Liver (tissue), 8 donors: ENCODE measurements at regions not wholly inside any gene's neighbourhood (a gene's known extent, or its start where the extent isn't known, plus 50 kb on each side); places are given as distances from the start of the nearest gene placed in this dataset.
A peak's percentile ranks its signal among the peaks of the same experiment; 100 is the strongest.

ENCODE experiments used
- DNase-seq: peaks from one replicate; pipeline ENCODE4 v3.0.0-alpha.2; 2017; ENCODE audit warnings: low spot score
- H3K27ac ChIP-seq, 2 donors: one replicate each; pipeline ENCODE4 v1.7.0; 2013; ENCODE audit warnings: inconsistent platforms in 2 of 2, low read length in 2 of 2, control low read depth in 1 of 2, low read depth in 1 of 2, mild to moderate bottlenecking in 1 of 2
- H3K27me3 ChIP-seq, 4 donors: one replicate each; pipeline versions ENCODE4 v1.6.1 to v1.7.0; 2013; ENCODE audit warnings: low read length in 3 of 4, inconsistent platforms in 1 of 4, mild to moderate bottlenecking in 1 of 4, moderate library complexity in 1 of 4; ENCODE audit not compliant: control insufficient read depth in 4 of 4, insufficient read depth in 4 of 4
- H3K36me3 ChIP-seq, 4 donors: one replicate each; pipeline versions ENCODE4 v1.6.1 to v1.7.0; 2013; ENCODE audit warnings: low read length in 3 of 4, mild to moderate bottlenecking in 3 of 4, low read depth in 1 of 4, moderate library complexity in 1 of 4; ENCODE audit not compliant: control insufficient read depth in 4 of 4, insufficient read depth in 3 of 4
- H3K4me1 ChIP-seq, 4 donors: one replicate each; pipeline versions ENCODE4 v1.6.1 to v1.7.0; 2013; ENCODE audit warnings: low read length in 3 of 4, mild to moderate bottlenecking in 3 of 4, moderate library complexity in 1 of 4; ENCODE audit not compliant: control insufficient read depth in 4 of 4, insufficient read depth in 4 of 4
- H3K4me3 ChIP-seq, 3 donors: one replicate each; pipeline versions ENCODE4 v1.6.1 to v1.7.0; 2013; ENCODE audit warnings: low read length in 3 of 3, control low read depth in 1 of 3, low read depth in 1 of 3, mild to moderate bottlenecking in 1 of 3
- H3K9ac ChIP-seq, 2 donors: one replicate each; pipeline ENCODE4 v1.7.0; 2013; ENCODE audit warnings: low read length in 2 of 2, mild to moderate bottlenecking in 2 of 2, moderate library complexity in 2 of 2, control low read depth in 1 of 2, low read depth in 1 of 2
- H3K9me3 ChIP-seq, 4 donors: one replicate each; pipeline versions ENCODE4 v1.6.1 to v1.7.0; 2013; ENCODE audit warnings: low read length in 3 of 4; ENCODE audit not compliant: control insufficient read depth in 4 of 4
- EGR1 ChIP-seq, 2 donors: IDR thresholded peaks; 2 replicates each; pipeline ENCODE4 v1.6.1; 2016 to 2018; ENCODE audit warnings: antibody characterized with exemption in 2 of 2, low read depth in 2 of 2
- FOXA1 ChIP-seq: IDR thresholded peaks from 2 replicates; pipeline ENCODE4 v1.6.1; 2016; ENCODE audit warnings: antibody characterized with exemption
- FOXA2 ChIP-seq: IDR thresholded peaks from 2 replicates; pipeline ENCODE4 v1.6.1; 2016; ENCODE audit warnings: antibody characterized with exemption
- GABPA ChIP-seq, 2 donors: IDR thresholded peaks in 1 of 2; conservative IDR thresholded peaks in 1 of 2; 2 replicates each; pipeline ENCODE4 v1.6.1; 2016; ENCODE audit warnings: antibody characterized with exemption in 2 of 2, mild to moderate bottlenecking in 1 of 2, moderate library complexity in 1 of 2
- HNF4A ChIP-seq, 2 donors: conservative IDR thresholded peaks; 2 replicates each; pipeline ENCODE4 v1.6.1; 2016; ENCODE audit warnings: antibody characterized with exemption in 2 of 2, mild to moderate bottlenecking in 2 of 2
- JUND ChIP-seq, 2 donors: IDR thresholded peaks; 2 replicates each; pipeline ENCODE4 v1.6.1; 2016; ENCODE audit warnings: antibody characterized with exemption in 2 of 2
- NR2F2 ChIP-seq: IDR thresholded peaks from 2 replicates; pipeline ENCODE4 v1.6.1; 2016; ENCODE audit warnings: antibody characterized with exemption
- RAD21 ChIP-seq, 2 donors: IDR thresholded peaks; 2 replicates each; pipeline ENCODE4 v1.6.1; 2016; ENCODE audit warnings: antibody characterized with exemption in 2 of 2, mild to moderate bottlenecking in 2 of 2
- RXRA ChIP-seq, 2 donors: IDR thresholded peaks; 2 replicates each; pipeline ENCODE4 v1.6.1; 2017 to 2018; ENCODE audit warnings: antibody characterized with exemption in 2 of 2, mild to moderate bottlenecking in 1 of 2
- SP1 ChIP-seq: IDR thresholded peaks from 2 replicates; pipeline ENCODE4 v1.6.1; 2018; ENCODE audit warnings: antibody characterized with exemption, mild to moderate bottlenecking
- YY1 ChIP-seq: IDR thresholded peaks from 2 replicates; pipeline ENCODE4 v1.6.1; 2016; ENCODE audit warnings: antibody characterized with exemption, mild to moderate bottlenecking
- WGBS: extraction: QIAGEN DNeasy Blood & Tissue Kit; methylation state at CpG from one replicate; pipeline ENCODE4 v1.1.7; 2013; 5-methylcytosine and 5-hydroxymethylcytosine counted together
- TF ChIP-seq, protein P1 (sequence below): IDR thresholded peaks from 2 replicates; pipeline ENCODE4 v1.6.1; 2016; ENCODE audit warnings: antibody characterized with exemption, mild to moderate bottlenecking
- TF ChIP-seq, protein P2 (sequence below): IDR thresholded peaks from 2 replicates; pipeline ENCODE4 v1.6.1; 2016; ENCODE audit warnings: antibody characterized with exemption
- TF ChIP-seq, protein P3 (sequence below): IDR thresholded peaks from 2 replicates; pipeline ENCODE4 v1.6.1; 2016; ENCODE audit warnings: antibody characterized with exemption
- TF ChIP-seq, protein P4 (sequence below): fragments of 150-350 bp; IDR thresholded peaks from 2 replicates; pipeline ENCODE4 v1.5.1; 2017; ENCODE audit warnings: improper control_type of control experiment, low read depth, low read length; ENCODE audit not compliant: missing input control
- donor health status: healthy.
- donor health status: healthy.
- donor health status: healthy.
- donor health status: healthy.
- donor health status: healthy.

DNA sequence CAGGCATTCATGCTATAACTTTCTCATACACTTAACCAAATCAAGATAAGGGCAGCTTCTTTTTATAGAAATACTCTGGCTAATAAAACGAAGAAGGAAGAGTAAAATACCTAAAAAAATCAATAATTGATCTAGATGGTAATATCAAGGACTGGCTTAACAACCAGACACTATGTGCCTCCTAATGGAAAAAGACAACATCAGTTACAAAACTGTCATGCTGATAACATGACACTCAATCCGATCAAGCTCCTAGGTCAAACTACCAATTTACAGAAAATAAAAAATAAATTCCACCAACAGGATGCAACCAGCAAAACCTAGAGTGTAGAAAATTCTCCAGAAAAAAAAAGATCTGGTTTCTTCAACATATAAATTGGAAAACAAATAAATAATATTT is 634.6 kb downstream of the IGSF11 start:
- TF ChIP-seq FOXA1 (no peak), GABPA (IDR thresholded peaks at IDR 0.05 in 1 of 2, conservative IDR thresholded peaks at IDR 0.05 in 1 of 2) (no peak), HNF4A (conservative IDR thresholded peaks at IDR 0.05) (no peak), SP1 (no peak), RAD21 (IDR thresholded peaks at IDR 0.05) (no peak), FOXA2 (no peak), JUND (IDR thresholded peaks at IDR 0.05) (no peak), YY1 (no peak), RXRA (IDR thresholded peaks at IDR 0.05) (no peak)
- TF ChIP-seq, protein P1, sequence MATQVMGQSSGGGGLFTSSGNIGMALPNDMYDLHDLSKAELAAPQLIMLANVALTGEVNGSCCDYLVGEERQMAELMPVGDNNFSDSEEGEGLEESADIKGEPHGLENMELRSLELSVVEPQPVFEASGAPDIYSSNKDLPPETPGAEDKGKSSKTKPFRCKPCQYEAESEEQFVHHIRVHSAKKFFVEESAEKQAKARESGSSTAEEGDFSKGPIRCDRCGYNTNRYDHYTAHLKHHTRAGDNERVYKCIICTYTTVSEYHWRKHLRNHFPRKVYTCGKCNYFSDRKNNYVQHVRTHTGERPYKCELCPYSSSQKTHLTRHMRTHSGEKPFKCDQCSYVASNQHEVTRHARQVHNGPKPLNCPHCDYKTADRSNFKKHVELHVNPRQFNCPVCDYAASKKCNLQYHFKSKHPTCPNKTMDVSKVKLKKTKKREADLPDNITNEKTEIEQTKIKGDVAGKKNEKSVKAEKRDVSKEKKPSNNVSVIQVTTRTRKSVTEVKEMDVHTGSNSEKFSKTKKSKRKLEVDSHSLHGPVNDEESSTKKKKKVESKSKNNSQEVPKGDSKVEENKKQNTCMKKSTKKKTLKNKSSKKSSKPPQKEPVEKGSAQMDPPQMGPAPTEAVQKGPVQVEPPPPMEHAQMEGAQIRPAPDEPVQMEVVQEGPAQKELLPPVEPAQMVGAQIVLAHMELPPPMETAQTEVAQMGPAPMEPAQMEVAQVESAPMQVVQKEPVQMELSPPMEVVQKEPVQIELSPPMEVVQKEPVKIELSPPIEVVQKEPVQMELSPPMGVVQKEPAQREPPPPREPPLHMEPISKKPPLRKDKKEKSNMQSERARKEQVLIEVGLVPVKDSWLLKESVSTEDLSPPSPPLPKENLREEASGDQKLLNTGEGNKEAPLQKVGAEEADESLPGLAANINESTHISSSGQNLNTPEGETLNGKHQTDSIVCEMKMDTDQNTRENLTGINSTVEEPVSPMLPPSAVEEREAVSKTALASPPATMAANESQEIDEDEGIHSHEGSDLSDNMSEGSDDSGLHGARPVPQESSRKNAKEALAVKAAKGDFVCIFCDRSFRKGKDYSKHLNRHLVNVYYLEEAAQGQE, result no peak
- TF ChIP-seq, protein P2, sequence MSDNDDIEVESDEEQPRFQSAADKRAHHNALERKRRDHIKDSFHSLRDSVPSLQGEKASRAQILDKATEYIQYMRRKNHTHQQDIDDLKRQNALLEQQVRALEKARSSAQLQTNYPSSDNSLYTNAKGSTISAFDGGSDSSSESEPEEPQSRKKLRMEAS, result no peak
- TF ChIP-seq, protein P3, sequence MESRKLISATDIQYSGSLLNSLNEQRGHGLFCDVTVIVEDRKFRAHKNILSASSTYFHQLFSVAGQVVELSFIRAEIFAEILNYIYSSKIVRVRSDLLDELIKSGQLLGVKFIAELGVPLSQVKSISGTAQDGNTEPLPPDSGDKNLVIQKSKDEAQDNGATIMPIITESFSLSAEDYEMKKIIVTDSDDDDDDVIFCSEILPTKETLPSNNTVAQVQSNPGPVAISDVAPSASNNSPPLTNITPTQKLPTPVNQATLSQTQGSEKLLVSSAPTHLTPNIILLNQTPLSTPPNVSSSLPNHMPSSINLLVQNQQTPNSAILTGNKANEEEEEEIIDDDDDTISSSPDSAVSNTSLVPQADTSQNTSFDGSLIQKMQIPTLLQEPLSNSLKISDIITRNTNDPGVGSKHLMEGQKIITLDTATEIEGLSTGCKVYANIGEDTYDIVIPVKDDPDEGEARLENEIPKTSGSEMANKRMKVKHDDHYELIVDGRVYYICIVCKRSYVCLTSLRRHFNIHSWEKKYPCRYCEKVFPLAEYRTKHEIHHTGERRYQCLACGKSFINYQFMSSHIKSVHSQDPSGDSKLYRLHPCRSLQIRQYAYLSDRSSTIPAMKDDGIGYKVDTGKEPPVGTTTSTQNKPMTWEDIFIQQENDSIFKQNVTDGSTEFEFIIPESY, result no peak
- TF ChIP-seq, protein P4, sequence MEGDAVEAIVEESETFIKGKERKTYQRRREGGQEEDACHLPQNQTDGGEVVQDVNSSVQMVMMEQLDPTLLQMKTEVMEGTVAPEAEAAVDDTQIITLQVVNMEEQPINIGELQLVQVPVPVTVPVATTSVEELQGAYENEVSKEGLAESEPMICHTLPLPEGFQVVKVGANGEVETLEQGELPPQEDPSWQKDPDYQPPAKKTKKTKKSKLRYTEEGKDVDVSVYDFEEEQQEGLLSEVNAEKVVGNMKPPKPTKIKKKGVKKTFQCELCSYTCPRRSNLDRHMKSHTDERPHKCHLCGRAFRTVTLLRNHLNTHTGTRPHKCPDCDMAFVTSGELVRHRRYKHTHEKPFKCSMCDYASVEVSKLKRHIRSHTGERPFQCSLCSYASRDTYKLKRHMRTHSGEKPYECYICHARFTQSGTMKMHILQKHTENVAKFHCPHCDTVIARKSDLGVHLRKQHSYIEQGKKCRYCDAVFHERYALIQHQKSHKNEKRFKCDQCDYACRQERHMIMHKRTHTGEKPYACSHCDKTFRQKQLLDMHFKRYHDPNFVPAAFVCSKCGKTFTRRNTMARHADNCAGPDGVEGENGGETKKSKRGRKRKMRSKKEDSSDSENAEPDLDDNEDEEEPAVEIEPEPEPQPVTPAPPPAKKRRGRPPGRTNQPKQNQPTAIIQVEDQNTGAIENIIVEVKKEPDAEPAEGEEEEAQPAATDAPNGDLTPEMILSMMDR, result no peak
- H3K9me3 ChIP-seq, result no peaks in the 10 kb centered on the region
- H3K27ac ChIP-seq, result no peak overlapping the region
- no peak overlapping the region for H3K9ac ChIP-seq
- no peak overlapping the region for H3K4me3 ChIP-seq
- WGBS, result 29% methylated on average over 2 of the region's 2 CpGs
- DNase-seq, result no peak
- no peaks in the 10 kb centered on the region for H3K36me3 ChIP-seq
- peaks cover 0 to 8% (median 0%) of the 10 kb centered on the region in 4 donors for H3K4me1 ChIP-seq
- no peaks in the 10 kb centered on the region for H3K27me3 ChIP-seq

DNA sequence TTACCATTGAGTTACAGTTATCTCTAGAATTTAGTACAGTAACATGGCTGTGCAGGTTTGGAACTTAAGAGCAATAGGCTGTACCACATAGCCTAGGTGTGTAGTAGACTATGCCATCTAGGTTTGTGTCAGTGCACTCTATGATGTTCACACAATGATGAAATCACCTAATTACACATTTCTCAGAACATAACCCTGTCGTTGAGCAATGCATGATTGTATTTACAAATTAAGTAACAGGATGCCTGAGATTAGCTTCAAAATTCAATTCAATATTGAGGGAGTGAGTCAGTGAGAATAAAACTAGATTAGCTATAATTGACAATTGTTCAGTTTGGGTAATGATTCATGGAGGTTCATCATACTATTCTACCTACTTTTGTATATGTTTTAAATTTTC is 633.8 kb downstream of the IGSF11 start:
- 9% methylated on average over 1 of the region's 1 CpG for WGBS
- peaks cover 0 to 8% (median 0%) of the 10 kb centered on the region in 4 donors for H3K4me1 ChIP-seq
- H3K9ac ChIP-seq, result no peak overlapping the region
- no peaks in the 10 kb centered on the region for H3K27me3 ChIP-seq
- H3K27ac ChIP-seq, result no peak overlapping the region
- no peaks in the 10 kb centered on the region for H3K36me3 ChIP-seq
- no peaks in the 10 kb centered on the region for H3K9me3 ChIP-seq
- no peak overlapping the region for H3K4me3 ChIP-seq
- no peak for DNase-seq
- TF ChIP-seq EGR1 (IDR thresholded peaks at IDR 0.05; ENCODE audit: low read depth in 2 of 2), result no peak
- TF ChIP-seq, protein P1, result no peak
- TF ChIP-seq, protein P4, result no peak
- TF ChIP-seq, protein P2, result peak; percentile 40
- TF ChIP-seq FOXA1, result peak; percentile 75
- TF ChIP-seq NR2F2, result no peak
- peak; percentile 48 to 89 for TF ChIP-seq RXRA (IDR thresholded peaks at IDR 0.05)
- TF ChIP-seq, protein P3, result peak; percentile 78
- no peak for TF ChIP-seq SP1
